ENCODE measurements at regions not wholly inside any gene's neighbourhood (a gene's known extent, or its start where the extent isn't known, plus 50 kb on each side); places are given as distances from the start of the nearest gene placed in this dataset.

DNA sequence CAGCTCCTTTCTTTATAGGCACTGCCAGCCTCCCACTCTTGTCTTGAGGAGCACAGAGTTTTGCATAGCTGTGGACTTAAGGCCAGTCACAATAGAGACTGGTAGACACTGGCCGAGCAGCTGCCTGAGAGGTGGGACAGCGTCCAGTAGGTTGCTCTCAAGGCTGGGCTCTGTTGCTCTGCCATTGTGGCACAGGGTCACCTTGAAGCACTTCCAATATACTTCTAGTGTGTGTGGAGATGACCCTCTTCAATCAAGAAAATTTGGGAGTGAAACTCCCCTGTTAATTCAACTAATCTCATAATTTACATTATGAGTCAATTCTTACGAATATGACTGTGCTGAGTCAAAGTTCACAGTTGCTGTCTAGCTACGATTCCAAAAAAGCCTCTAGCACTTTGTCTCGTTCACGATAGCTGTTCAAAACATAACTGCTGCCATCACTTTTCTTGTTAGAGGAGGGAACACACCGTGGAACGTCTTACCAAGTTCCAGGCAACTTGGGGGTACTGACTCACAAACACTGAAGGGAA lies 636.2 kb downstream of the EPHA4 start (continued):
- TF ChIP-seq, protein P1, sequence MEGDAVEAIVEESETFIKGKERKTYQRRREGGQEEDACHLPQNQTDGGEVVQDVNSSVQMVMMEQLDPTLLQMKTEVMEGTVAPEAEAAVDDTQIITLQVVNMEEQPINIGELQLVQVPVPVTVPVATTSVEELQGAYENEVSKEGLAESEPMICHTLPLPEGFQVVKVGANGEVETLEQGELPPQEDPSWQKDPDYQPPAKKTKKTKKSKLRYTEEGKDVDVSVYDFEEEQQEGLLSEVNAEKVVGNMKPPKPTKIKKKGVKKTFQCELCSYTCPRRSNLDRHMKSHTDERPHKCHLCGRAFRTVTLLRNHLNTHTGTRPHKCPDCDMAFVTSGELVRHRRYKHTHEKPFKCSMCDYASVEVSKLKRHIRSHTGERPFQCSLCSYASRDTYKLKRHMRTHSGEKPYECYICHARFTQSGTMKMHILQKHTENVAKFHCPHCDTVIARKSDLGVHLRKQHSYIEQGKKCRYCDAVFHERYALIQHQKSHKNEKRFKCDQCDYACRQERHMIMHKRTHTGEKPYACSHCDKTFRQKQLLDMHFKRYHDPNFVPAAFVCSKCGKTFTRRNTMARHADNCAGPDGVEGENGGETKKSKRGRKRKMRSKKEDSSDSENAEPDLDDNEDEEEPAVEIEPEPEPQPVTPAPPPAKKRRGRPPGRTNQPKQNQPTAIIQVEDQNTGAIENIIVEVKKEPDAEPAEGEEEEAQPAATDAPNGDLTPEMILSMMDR (IDR thresholded peaks at IDR 0.05), result no peak
- TF ChIP-seq ZNF423 (CRISPR knock-in tag; IDR thresholded peaks at IDR 0.05) (no peak), RORB (CRISPR knock-in tag; IDR thresholded peaks at IDR 0.05) (no peak), KAT7 (CRISPR knock-in tag; IDR thresholded peaks at IDR 0.05; ENCODE audit: borderline replicate concordance) (no peak), FOXJ3 (CRISPR knock-in tag; IDR thresholded peaks at IDR 0.05; ENCODE audit: borderline replicate concordance) (no peak), EMX1 (CRISPR knock-in tag; IDR thresholded peaks at IDR 0.05) (no peak)
- TF ChIP-seq, protein P2, sequence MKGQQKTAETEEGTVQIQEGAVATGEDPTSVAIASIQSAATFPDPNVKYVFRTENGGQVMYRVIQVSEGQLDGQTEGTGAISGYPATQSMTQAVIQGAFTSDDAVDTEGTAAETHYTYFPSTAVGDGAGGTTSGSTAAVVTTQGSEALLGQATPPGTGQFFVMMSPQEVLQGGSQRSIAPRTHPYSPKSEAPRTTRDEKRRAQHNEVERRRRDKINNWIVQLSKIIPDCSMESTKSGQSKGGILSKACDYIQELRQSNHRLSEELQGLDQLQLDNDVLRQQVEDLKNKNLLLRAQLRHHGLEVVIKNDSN (CRISPR knock-in tag; IDR thresholded peaks at IDR 0.05), result no peak

DNA sequence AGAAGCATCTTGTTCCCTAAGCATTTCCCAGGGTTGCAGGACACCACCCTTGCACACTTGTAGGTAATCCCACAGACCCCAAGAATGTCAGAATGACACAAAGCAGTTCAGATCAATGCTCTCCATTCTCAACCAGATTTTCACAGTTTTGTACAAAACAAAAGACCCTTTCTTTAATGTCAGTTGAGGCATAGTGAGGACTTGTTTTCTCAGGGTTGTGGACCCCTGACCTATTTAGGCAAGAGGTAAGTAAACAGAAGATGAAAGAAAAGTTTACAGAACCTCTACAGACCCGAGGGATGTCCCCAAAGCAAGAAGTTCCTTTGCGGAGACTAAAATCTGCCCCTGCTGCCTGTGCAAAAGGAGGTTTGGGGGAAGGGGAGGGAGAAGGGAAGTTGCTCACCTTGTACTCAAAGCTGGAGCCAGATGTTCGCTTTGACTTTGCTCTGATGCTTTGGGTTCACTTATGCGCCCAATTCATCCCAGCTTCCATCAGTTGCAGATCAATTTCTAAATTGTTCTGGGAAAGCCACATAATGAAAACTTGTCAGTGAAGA lies 635.4 kb downstream of the EPHA4 start:
- CTCF ChIA-PET, result no interaction called here
- Mint-ChIP-seq H3K9me3 (peaks cover 6% of the 10 kb centered on the region), H3K27me3 (ENCODE audit: low read depth) (no peaks in the 10 kb centered on the region), H3K4me1 (peaks cover 12% of the 10 kb centered on the region), H3K36me3 (peaks cover 6% of the 10 kb centered on the region; the same call in 1 of the 2 replicates), H3K27ac (no peak overlapping the region; the same call in 1 of the 2 replicates), H3K4me3 (no peak overlapping the region)
- POLR2A ChIA-PET, result no interaction called here
- ATAC-seq, result peak; percentile 50
- DNase-seq (ENCODE audit: low spot score), result no peak
- TF ChIP-seq, protein P3, sequence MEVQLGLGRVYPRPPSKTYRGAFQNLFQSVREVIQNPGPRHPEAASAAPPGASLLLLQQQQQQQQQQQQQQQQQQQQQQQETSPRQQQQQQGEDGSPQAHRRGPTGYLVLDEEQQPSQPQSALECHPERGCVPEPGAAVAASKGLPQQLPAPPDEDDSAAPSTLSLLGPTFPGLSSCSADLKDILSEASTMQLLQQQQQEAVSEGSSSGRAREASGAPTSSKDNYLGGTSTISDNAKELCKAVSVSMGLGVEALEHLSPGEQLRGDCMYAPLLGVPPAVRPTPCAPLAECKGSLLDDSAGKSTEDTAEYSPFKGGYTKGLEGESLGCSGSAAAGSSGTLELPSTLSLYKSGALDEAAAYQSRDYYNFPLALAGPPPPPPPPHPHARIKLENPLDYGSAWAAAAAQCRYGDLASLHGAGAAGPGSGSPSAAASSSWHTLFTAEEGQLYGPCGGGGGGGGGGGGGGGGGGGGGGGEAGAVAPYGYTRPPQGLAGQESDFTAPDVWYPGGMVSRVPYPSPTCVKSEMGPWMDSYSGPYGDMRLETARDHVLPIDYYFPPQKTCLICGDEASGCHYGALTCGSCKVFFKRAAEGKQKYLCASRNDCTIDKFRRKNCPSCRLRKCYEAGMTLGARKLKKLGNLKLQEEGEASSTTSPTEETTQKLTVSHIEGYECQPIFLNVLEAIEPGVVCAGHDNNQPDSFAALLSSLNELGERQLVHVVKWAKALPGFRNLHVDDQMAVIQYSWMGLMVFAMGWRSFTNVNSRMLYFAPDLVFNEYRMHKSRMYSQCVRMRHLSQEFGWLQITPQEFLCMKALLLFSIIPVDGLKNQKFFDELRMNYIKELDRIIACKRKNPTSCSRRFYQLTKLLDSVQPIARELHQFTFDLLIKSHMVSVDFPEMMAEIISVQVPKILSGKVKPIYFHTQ (CRISPR knock-in tag; IDR thresholded peaks at IDR 0.05), result no peak
- TF ChIP-seq ETV6 (CRISPR knock-in tag; IDR thresholded peaks at IDR 0.05) (no peak), FOXK1 (CRISPR knock-in tag; IDR thresholded peaks at IDR 0.05) (no peak), FOXP1 (CRISPR knock-in tag; IDR thresholded peaks at IDR 0.05; ENCODE audit: borderline replicate concordance) (no peak), IRF2 (CRISPR knock-in tag; IDR thresholded peaks at IDR 0.05; ENCODE audit: borderline replicate concordance, low read depth) (no peak), ZNF263 (CRISPR knock-in tag; IDR thresholded peaks at IDR 0.05; ENCODE audit: low read depth) (no peak), ZNF396 (CRISPR knock-in tag; IDR thresholded peaks at IDR 0.05; ENCODE audit: borderline replicate concordance) (no peak), TEAD4 (CRISPR knock-in tag; IDR thresholded peaks at IDR 0.05) (no peak), CBFB (CRISPR knock-in tag; IDR thresholded peaks at IDR 0.05; ENCODE audit: low read depth) (no peak), NFATC4 (CRISPR knock-in tag; IDR thresholded peaks at IDR 0.05) (no peak), NFYB (CRISPR knock-in tag; conservative IDR thresholded peaks at IDR 0.05; ENCODE audit: low read depth) (no peak), ZNF671 (CRISPR knock-in tag; IDR thresholded peaks at IDR 0.05) (no peak), TP53 (CRISPR knock-in tag; IDR thresholded peaks at IDR 0.05) (no peak)
- TF ChIP-seq, protein P4, sequence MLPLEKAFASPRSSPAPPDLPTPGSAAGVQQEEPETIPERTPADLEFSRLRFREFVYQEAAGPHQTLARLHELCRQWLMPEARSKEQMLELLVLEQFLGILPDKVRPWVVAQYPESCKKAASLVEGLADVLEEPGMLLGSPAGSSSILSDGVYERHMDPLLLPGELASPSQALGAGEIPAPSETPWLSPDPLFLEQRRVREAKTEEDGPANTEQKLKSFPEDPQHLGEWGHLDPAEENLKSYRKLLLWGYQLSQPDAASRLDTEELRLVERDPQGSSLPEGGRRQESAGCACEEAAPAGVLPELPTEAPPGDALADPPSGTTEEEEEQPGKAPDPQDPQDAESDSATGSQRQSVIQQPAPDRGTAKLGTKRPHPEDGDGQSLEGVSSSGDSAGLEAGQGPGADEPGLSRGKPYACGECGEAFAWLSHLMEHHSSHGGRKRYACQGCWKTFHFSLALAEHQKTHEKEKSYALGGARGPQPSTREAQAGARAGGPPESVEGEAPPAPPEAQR (CRISPR knock-in tag; IDR thresholded peaks at IDR 0.05), result no peak

Measured in WTC11 (cell line).